ENCODE measurements at regions not wholly inside any gene's neighbourhood (a gene's known extent, or its start where the extent isn't known, plus 50 kb on each side); places are given as distances from the start of the nearest gene placed in this dataset.
A peak's percentile ranks its signal among the peaks of the same experiment; 100 is the strongest.

DNA sequence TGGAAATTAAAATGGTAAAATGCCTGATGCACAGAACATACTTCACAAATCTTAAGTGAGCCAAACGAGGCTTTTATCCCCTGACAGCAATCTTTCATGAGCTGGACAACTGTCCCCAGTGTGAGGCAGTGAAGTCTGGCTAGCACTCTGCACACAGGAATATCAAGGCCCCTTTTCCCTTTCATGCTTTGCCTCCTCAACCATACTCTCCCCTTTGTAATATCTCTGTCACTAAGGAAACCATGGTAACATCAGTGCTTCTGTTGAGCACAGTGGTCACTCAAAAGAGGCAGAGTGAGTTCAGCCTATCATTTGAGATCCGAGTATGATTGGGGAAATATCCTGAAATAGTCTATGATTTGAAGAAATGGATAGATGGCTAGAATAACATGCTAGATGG lies 318.3 kb downstream of the ENC1 start:
- Histone ChIP-seq H3K27ac (no peak overlapping the region), H3K9me3 (ENCODE audit: low read depth) (no peaks in the 10 kb centered on the region), H3K4me3 (no peak overlapping the region), H3K27me3 (no peaks in the 10 kb centered on the region), H3K36me3 (no peaks in the 10 kb centered on the region), H3K4me1 (ENCODE audit: low read depth) (peaks cover 7% of the 10 kb centered on the region)
- TF ChIP-seq CTCF (IDR thresholded peaks at IDR 0.05; ENCODE audit: low read depth, low read length), result no peak
- DNase-seq (ENCODE audit: low read depth in 1 of 2, low spot score in 1 of 2), result no peak

- no peak for DNase-seq (ENCODE audit: low read depth in 1 of 2, low spot score in 1 of 2)
- Histone ChIP-seq H3K36me3 (no peaks in the 10 kb centered on the region), H3K4me1 (ENCODE audit: low read depth) (no peaks in the 10 kb centered on the region), H3K9me3 (ENCODE audit: low read depth) (no peaks in the 10 kb centered on the region), H3K27ac (no peak overlapping the region), H3K27me3 (no peaks in the 10 kb centered on the region), H3K4me3 (no peak overlapping the region)
- TF ChIP-seq CTCF (IDR thresholded peaks at IDR 0.05; ENCODE audit: low read depth, low read length), result no peak
Measured at GRCh38 chr5:74321326-74321725, 319.2 kb downstream of the ENC1 start.

DNA sequence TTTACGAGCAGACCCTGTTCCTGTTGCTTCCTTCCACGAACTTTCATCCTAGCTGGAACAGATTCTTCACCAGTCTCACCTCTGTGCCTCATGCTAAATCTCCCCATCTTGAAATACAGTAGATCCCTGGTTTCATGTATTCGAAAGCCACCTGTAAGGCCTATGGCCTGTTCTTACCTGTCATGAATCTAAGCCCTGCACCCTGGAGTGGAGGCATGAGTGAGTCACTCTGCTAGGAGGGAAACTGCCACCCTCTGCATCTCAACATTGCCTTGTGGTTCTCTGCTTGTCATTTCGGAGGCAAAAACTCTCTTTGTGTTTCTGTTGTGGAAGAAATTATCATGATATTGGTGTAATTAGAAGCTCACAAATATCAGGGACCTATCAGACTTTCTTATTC lies 320.0 kb downstream of the ENC1 start:
- no peak for DNase-seq (ENCODE audit: low read depth in 1 of 2, low spot score in 1 of 2)
- TF ChIP-seq CTCF (IDR thresholded peaks at IDR 0.05; ENCODE audit: low read depth, low read length), result no peak
- H3K4me1 ChIP-seq (ENCODE audit: low read depth), result peaks cover 6% of the 10 kb centered on the region
- no peaks in the 10 kb centered on the region for H3K36me3 ChIP-seq
- no peak overlapping the region for H3K4me3 ChIP-seq
- no peaks in the 10 kb centered on the region for H3K9me3 ChIP-seq (ENCODE audit: low read depth)
- H3K27ac ChIP-seq, result no peak overlapping the region
- no peaks in the 10 kb centered on the region for H3K27me3 ChIP-seq

GRCh38 chr5:74319076-74319475 lies 321.5 kb downstream of the ENC1 start:
- H3K27ac ChIP-seq, result no peak overlapping the region
- no peak for DNase-seq (ENCODE audit: low read depth in 1 of 2, low spot score in 1 of 2)
- no peak for TF ChIP-seq CTCF (IDR thresholded peaks at IDR 0.05; ENCODE audit: low read depth, low read length)

DNA sequence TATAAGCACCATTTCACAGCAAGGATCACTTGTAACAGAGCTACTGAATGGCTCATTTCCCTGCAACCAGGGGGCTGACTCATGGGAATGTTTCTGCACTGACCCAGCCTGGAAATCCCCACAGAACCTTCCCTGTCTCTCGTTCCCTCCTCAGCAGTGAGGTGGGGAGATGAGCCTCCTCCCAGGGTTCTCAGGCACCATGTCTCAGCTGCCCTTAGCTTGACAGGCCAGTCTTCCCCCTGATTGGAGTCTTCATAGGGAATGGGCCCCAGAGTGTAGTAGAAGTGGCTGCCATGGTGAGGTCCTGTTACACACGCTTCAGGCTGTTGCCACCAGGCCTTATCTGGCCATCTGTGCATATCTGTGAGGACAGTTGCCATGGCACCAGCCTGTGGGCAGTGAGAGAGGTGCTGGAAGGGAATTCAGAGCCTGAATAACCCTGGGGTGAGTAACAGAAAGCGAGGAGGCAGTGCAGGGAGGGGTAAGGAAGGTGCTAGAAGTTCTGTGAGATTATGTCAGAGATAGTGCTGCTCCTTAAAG lies 324.4 kb downstream of the ENC1 start:
- Histone ChIP-seq H3K9me3 (ENCODE audit: low read depth) (no peaks in the 10 kb centered on the region), H3K27me3 (no peaks in the 10 kb centered on the region), H3K36me3 (no peaks in the 10 kb centered on the region), H3K4me3 (no peak overlapping the region), H3K27ac (no peak overlapping the region), H3K4me1 (ENCODE audit: low read depth) (peaks cover 6% of the 10 kb centered on the region)
- no peak for TF ChIP-seq CTCF (IDR thresholded peaks at IDR 0.05; ENCODE audit: low read depth, low read length)
- peak in 1 of 2 donors; percentile 81 for DNase-seq (ENCODE audit: low read depth in 1 of 2, low spot score in 1 of 2)

More at GRCh38 chr5:74319076-74319475, 321.5 kb downstream of the ENC1 start:
- no peaks in the 10 kb centered on the region for H3K9me3 ChIP-seq (ENCODE audit: low read depth)
- H3K4me1 ChIP-seq (ENCODE audit: low read depth), result peaks cover 6% of the 10 kb centered on the region
- no peak overlapping the region for H3K4me3 ChIP-seq
- H3K36me3 ChIP-seq, result no peaks in the 10 kb centered on the region
- H3K27me3 ChIP-seq, result no peaks in the 10 kb centered on the region

DNA sequence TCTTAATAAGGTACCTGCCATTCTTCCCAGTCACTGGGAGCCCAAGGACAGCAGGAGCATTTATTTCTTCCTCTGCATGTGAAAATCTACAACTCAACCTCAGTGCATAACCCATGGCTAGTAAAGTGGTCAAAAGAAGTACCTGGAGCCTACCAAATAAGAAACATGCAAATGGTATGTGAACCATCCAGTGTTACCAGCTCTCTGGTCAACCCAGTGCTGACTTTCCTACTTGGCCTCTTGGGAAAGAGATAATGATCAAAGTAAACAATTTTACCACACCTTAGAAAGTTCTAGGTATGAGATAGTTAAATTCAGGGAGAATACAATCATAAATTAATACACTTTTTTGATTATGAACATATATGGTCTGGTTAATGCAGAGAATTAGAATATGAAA lies 325.6 kb downstream of the ENC1 start:
- Histone ChIP-seq H3K4me3 (no peak overlapping the region), H3K4me1 (ENCODE audit: low read depth) (peaks cover 6% of the 10 kb centered on the region), H3K9me3 (ENCODE audit: low read depth) (no peaks in the 10 kb centered on the region), H3K27ac (no peak overlapping the region), H3K27me3 (no peaks in the 10 kb centered on the region), H3K36me3 (no peaks in the 10 kb centered on the region)
- TF ChIP-seq CTCF (IDR thresholded peaks at IDR 0.05; ENCODE audit: low read depth, low read length), result no peak
- DNase-seq (ENCODE audit: low read depth in 1 of 2, low spot score in 1 of 2), result no peak

Measured in cardiac muscle cell (in vitro differentiated cells and primary cell).